NCI-H146 treated with DMSO at 0.1 percent for 48 hours (cell line): ENCODE measurements at regions not wholly inside any gene's neighbourhood (a gene's known extent, or its start where the extent isn't known, plus 50 kb on each side); places are given as distances from the start of the nearest gene placed in this dataset.
"Not testable (repeated sequence)": the region's sequence is repeated elsewhere in the genome, so short reads cannot be mapped to it uniquely, and the experiment has no call there.

Experiments
- DNase-seq: peaks from one replicate; lab custom pipeline; 2025; ENCODE audit not compliant: unreplicated experiment; lab: John Stamatoyannopoulos, UW

DNA sequence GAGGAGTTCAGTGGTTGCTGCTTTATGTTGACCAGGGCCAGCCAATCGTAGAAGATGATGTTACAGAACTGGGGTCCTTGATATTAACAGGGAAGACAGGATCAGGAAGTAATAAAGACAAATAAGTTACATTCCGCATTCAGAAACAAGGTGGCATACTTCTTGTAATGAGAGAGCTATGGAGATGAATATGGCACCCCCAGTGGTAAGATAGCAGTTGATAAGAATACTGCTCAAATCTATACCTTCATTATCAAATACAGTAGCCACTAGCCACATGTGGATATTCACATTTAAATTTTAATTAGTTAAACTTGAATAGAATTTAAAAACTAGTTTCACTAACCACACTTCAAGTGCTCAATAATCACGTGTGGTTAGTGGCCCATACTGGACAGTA, 290.4 kb upstream of the RBMS1 start:
- no peak for DNase-seq

DNA sequence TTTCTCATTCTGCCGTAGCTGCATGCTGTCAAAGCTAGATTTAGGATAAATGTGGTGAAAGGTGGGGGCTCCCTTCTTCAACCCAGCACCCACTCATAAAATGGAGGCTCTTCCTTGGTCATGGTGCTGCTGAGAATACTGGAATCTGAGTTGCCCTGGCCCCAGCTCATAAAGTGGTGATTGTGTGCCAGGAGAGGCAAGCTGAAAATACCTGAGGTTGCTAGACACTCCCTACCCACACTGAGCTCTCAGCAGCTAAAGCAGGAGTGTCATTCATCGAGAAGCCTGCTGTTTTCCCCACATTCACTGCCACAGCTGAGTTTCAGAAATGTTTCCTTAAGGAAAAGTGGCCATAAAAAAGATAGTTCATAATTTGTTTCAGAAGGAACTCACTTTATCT, 297.1 kb upstream of the RBMS1 start:
- DNase-seq, result no peak

DNA sequence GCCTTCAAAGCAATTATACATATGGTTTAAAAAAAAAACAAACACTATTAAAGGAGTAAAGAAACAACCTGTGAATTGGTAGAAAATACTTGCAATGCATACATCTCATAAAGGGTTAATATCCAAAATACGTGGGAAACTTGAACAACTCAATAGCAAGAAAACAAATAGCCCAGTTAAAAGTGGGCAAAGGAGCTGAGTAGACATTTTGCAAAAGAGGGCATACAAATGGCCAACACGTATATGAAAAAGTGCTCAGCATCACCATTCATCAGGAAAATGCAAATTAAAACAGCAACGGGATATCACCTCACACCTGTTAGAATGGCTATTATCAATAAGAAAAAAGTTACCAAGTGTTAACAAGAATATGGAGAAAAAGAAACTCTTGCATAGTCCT, 298.3 kb upstream of the RBMS1 start:
- no peak for DNase-seq

DNA sequence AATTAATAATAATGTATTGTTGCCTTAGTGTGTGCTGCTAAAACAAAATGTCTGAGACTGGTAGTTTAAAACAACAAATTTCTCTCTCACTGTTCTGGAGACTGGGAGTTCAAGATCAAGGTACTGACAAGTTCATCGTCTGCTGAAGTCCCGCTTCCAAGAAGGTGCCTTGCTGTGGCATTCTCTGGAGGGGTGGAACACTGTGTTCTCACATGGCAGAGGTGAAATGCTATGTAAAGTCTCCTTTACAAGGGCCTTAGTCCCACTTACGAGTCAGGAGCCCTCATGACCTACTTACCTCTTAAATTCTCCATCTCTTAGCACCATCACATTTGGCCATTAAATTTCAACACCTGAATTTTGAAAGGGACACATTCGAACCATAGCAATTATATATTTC, 299.2 kb upstream of the RBMS1 start:
- DNase-seq, result no peak

DNA sequence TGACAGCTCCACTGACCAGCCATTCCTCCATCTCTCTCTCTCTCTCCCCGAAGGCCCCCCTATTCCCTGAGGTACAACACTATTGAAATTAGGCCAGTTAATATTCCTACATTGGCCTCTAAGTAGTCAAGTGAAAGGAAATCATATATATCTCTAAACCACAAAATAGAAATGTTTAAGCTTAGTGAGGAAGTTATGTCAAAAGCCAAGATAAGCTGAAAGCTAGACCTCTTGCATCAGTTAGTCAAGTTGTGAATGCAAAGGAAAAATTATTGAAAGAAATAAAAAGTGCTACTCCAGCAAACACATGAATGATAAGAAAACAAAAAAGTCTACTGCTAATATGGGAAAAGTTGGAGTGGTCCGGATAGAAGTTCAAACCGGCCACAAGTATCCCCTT, 301.3 kb upstream of the RBMS1 start:
- DNase-seq, result no peak

DNA sequence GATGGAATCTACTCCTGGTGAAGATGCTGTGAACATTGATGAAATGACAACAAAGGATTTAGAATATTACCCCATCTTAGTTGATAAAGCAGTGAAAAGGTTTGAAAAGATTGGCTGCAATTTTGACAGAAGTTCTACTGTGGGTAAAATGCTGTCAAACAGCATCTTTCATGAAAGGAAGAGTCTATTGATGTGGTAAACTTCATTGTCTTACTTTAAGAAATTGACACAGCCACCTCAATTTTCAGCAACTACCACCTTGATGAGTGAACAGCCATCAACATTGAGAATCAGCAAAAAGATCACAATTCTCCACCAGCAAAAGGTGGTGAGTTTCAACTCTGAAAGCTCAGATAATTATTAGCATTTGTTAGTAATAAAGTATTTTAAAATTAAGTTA, 310.3 kb upstream of the RBMS1 start:
- no peak for DNase-seq

DNA sequence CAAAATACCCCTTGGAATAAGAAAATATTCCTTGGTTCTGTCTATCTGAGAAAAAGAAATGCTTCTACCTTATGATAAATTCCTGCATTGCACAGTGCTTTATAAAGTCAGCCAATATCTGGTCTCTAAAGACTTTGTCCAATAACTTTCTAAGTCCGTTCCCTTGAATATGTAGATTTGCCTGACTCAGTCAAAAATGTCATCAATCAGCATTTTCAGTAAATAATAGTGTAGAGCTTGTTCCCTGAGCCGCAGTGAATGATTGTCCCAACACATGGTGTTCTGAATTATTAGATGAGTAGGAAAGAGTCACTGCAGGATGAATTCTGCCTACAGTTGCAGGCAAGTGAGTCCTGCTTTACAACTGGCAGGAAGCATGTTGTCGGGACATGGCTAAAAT, 316.8 kb upstream of the RBMS1 start:
- no peak for DNase-seq

DNA sequence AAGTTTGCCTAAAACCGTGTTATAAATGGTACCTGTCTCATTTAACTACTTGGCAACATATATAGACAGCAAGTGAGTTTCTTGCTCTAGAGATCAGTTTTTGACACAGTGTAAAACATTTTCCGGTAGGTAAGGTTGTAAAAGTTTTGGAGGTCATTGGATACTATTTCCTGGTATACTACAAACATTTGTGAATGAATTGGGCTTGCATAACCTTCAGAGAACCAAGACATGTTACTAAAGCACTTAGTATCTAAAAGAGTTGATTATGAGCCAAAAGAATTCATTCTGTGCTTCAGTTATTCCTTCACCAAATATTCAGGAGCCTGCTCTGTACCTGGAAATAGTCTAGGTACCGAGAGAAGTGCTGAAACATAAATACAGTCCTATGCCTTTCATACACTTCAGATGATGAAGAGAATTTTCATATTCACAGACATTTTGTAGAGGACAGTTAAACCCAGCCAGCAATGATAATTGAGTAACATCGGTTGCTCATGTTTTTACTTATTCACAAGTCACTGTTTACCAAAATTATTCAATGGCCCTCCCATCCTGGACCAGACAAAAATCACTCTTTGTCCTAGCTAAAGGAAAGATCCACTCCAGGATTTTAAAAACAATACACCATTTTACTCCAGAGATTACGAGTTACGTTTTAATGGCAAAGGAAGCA, 319.4 kb upstream of the RBMS1 start:
- no peak for DNase-seq

DNA sequence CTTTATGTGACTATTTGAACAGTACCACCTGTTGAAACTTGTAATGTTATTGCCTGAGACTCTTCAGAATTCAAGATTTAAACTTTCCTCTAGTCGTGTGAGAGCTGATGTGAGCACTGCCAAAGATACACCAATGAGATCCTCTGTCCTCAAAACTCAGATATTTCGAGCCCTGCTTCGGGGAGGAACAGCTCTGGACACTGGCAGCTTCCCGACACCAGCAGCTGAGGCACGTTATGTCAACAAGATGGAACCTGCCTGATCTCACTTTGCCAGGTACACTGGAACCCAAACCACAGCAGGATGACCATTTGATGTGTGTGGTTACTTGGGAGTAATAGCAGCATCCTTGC, 319.9 kb upstream of the RBMS1 start:
- DNase-seq, result no peak

DNA sequence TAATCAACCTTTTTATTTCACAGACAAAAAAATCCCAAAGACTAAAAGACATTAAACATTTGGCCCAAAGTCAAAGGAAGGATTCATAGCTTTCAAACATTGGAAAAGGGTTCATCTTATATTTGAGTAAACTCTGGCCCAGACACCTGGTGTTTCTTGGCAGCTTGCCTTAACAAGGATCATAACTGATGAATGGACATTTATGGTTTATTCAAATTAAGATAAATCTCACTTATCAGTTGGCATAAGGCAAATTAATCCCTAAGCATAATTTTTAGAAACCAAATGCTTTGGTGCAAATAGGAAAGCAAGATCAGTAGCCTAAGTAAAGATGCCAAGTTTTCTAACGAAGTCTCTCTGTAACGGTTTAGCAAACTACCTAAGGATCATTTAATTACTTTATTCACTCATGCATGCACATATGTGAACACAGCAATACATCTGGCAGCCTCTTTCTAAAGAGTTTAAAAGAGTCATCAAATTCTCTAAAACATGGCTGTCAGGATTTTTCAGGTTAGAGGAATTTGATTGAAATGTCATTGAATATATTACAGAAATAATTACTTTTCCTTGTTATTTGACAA, 323.4 kb upstream of the RBMS1 start:
- DNase-seq, result no peak

DNA sequence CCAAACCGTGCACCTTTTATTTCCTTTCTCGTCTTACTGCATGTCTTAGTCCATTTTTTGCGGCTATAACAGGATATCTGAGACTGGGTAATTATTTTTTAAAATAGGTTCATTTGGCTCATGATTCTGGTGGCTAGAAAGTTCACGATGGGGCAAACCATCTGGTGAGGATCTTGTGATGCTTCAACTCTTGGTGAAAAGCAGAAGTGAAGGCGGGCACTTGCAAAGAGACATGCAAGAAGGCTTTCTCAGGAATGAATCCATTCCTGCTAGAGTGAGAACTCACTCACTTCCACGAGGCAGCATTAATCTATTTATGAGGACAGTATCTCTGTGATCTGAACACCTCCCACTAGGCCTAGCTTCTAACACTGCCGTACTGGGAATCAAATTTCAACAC, 327.1 kb upstream of the RBMS1 start:
- DNase-seq, result no peak

DNA sequence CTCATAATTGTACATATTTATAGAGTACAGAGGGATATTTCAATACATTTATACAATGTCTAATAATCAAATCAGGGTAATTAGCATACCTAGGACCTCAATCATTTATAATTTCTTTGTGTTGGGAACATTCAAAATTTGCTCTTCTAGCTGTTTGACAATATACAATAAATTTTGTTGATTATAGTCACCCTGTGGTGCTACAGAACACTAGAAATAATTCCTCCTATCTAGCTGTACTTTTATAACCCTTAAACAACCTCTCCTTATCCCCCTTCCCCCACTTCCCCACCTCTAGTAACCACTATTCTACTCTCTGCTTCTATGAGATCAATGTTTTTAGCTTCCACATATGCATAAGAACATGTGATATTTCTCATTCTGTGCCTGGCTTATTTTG, 328.4 kb upstream of the RBMS1 start:
- DNase-seq, result no peak

DNA sequence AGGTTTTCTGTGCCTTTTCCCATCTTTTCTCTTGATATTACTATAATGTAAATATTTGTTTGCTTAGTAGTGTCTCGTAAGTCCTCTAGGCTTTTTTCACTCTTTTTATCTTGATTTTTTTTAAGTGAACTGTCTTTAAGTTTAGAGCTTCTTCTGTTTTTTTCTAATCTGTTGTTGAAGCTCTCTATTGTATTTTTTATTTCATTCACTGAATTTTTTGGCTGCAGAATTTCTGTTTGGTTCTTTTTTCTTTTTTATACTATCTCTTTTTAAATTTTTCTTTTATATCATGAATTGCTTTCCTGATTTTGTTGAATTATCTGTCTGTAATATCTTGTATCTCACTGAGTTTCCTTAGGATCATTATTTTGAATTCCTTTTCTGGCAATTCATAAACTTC, 331.8 kb upstream of the RBMS1 start:
- DNase-seq, result no peak

DNA sequence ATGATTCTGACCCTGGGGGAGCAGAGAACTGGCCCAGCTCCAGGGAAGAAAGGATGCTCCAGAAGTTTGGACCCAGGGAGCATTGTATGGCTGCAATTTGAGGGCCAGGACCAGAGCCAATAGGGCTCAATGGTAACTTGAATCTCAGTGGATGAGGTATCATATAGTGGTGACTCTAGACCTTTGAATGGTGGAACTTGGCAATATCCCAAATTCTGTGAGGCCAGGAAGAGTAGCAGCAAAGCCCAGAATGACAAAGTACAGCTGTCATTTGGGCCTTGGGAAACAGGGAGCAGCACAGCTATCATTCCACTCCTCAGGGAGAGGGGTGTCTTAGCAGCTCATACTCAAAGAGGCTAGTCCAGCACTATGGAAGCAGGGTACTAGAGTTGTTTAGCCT, 332.9 kb upstream of the RBMS1 start:
- no peak for DNase-seq

DNA sequence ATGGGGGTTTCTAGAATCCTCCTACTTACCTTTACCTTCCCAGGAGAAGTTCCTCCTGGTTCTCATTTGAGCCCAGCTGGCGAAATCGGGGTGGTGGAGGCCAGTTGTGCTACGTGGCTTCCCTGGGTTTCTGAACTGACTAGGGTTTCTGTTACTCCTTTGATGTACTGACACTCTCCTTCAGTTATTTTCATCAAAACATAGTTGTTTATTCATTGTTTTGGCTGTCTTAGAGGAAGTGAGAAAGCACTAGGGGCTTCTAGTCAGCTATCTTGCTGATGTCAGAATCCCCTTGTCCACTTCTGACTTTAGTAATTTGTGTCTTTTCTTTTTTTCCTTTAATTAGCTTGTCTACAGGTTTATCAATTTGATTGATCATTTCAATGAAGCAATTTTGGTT, 332.2 kb upstream of the TANK start:
- DNase-seq, result no peak

DNA sequence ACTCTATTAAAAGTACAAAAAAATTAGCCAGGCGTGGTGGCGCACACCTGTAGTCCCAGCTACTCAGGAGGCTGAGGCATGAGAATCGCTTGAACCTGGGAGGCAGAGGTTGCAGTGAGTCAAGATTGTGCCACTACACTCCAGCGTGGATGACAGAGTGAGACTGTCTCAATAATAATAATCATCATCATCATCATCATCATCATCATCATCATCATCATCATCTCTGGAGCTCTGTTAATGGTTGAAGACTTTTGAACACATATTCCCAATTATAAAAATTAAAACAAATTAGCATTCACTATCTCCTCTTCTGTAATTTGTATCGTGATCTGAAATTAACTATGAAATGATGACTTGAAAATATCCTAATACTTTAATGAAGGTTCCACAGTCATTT, 327.8 kb upstream of the TANK start:
- not testable (repeated sequence) for DNase-seq

DNA sequence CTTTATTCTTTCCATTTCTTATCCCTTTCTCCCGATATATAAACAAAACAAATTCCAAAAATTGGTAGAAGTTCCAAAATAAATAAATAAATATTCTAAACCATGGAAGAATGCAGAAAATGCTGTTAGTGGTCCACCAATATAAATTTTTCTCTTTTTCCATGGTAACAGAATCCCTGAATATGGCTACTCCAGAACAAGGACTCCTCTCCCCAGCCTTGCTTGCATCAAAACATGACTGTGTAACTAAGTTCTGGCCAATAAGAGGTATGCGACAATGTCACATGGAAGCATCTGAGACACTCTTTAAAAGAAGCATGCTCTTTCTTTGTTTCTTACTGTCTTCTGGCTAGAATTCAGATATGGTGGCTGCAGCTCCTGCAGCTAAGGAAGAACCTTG, 325.1 kb upstream of the TANK start:
- no peak for DNase-seq

DNA sequence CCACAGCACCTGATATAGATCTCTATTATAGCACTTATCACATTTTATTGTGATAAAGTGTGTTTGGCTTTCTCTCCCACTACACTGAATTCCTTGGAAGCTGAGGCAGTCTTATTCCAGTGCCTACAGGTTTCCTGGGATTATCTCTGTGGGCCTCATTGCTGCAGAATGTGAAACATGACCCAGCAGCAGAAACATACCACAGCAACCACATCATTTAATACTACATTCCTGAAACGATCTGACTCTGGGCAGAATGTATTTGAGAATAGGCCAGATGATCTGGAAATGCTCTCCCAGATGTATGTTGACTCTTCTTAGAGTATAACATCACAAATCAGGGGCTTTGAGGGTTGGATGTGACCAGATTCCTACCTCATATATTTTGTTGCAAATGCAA, 323.5 kb upstream of the TANK start:
- DNase-seq, result no peak

DNA sequence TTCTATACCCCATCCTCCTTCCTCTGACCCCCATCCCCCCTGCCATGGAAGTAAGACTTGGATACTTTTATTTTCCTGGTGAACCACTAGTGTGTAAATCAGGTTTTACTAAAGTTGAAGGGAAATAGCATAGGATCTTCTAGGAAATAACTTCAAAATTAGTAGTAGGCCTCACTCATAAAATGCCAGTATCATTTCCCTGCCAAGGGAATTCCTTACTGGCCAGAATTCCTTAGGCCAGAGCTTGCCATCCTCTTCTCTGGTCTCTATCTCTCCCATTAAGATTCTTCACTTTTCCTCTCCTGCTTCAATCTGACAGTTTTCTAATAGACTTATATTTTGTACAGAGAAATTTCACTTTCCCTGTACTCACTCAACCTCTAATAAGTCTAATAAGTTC, 322.8 kb upstream of the TANK start:
- DNase-seq, result no peak

DNA sequence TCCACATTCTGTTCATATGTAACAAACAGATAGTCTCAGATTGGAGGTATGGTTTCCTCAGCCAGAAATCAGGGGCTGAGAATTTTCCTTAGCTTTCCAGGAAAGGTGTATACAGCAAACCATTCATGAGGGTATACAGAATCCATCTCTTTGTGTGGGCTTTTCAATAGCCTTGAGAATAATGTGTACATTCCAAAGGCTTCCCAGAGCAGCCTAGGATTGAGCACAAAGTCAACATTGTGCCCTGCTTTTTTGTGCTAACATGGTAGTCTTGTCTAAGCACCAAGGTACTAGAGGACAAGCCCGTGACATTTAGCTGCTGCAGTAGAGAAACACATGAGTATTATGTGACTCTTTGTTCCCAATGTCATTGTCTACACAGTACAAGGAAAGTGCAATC, 322.1 kb upstream of the TANK start:
- DNase-seq, result no peak

DNA sequence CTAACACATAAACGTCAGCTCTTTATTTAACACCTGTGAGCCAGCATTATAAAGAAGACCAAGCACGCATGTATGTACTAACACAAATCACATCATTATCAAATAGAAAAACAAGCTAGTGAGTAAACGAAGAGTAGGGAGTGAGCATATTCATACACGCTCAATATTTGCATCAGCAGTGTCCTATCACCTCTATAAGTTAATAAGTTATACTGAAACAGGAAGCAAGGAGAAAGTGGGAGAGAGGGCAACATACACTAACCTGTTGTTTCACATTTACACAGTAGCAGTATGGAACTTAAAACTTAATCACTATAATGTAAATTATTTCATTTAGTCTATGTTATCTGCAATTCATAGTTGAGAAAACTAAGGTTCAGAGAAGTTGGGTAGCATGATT, 321.5 kb upstream of the TANK start:
- no peak for DNase-seq

DNA sequence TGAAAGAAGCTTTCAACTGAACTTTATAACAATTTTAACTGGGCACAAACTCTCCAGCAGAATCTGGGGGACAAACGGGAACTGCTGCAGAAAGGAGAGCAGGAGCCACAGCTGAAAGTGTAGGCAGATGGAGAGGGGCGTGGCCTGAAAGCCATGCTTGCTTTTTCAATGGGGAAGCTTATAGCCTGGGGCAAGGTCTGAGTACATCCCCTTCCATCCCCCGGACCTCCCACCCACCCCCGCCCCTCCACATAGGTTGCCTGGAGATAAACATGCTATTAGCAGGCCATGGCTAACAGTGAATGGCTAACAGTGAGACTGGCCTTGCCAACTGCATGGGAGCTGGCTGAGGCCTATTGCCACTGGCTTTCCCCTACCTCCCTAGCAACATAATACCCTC, 317.9 kb upstream of the TANK start:
- DNase-seq, result no peak

DNA sequence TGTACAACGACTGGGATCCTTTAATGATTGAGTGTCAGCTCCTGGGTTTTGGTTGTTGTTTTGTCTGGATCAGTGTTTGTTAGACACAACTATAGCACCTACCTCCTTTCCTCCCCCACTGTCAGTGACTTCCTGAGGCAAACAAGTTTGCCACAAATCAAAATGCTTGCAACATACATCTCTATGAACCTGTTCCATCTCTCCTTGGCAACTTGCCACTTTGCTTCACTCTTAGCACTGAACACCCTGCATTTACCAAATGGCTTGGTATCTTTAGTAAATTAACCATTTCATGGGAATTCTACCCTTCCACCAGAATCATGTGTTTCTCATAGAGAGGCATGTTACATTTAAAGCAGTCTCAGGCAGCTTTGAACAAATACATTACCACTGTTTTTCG, 301.1 kb upstream of the TANK start:
- no peak for DNase-seq

DNA sequence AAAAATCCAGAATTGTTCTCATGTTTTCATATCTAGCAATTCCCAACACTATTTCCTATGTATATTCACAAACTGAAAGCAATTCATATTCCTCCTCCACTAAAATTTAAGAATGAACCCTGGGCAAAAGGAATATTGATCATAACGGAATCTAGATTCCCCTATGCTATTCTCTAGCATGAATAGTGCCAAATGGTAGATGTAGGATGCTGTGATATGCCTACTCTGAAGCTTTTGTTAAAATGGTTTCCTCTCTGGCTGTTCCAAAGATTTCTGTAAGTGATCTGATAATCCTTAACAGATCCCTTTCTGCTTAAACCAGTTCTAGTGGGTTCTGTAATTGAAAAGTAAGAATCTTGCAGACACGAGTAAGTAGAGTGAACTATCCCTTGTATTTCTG, 298.0 kb upstream of the TANK start:
- DNase-seq, result no peak
